Stimulated activated naive CD8-positive, alpha-beta T cell treated with anti-CD3 and anti-CD28 coated beads, Interleukin-15, Interleukin-2, amounts not matched to agents 100 U/mL and 50 U/mL, for 24 hours (primary cell): ENCODE measurements at regions not wholly inside any gene's neighbourhood (a gene's known extent, or its start where the extent isn't known, plus 50 kb on each side); places are given as distances from the start of the nearest gene placed in this dataset.

Experiments used
- ATAC-seq: fragments of 150-1000 bp; cut with Tn5 transposase; one replicate; pipeline ENCODE4 v1.10.0; 2021
- DNase-seq: peaks from one replicate; pipeline ENCODE4 v3.0.0; 2021

DNA sequence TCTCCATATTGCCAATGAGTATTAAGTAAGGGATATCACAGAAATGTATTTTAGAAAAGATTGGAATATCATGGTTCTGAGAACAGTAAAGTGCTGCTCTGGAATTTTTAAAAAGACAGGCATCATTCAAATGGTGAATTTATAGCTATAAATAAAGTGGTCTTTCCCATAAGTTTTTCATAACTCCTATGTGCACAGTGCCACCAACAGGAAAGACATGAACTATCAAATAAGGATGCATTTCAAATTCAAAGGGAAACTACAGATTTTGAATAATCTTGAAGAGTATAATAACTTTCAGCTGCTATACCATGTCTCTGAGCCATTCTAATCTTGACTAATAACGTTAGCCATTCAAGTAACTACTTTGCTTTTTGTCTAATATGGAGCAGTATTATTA is 456.8 kb upstream of the GJE1 start:
- DNase-seq (no peak), ATAC-seq (no peak)

DNA sequence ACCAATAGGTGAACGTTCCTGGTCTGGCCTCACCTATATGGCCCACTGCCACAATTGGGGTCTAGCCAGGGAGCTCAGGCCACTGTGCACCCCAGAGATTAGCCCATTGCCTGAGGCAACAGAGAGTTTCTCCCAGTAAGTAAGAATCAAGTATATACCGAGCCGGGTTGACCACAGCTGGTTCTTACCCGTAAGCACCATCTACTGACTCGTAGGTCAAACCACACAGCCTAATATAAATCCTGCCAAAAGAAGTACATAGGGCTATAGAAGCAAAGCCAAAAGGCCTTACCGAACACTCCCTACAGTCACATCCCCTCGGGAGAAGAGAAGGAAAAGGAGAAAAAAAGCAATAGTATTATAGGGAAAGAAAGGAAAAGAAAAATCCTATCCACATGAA is 463.6 kb upstream of the GJE1 start:
- DNase-seq (no peak), ATAC-seq (no peak)

DNA sequence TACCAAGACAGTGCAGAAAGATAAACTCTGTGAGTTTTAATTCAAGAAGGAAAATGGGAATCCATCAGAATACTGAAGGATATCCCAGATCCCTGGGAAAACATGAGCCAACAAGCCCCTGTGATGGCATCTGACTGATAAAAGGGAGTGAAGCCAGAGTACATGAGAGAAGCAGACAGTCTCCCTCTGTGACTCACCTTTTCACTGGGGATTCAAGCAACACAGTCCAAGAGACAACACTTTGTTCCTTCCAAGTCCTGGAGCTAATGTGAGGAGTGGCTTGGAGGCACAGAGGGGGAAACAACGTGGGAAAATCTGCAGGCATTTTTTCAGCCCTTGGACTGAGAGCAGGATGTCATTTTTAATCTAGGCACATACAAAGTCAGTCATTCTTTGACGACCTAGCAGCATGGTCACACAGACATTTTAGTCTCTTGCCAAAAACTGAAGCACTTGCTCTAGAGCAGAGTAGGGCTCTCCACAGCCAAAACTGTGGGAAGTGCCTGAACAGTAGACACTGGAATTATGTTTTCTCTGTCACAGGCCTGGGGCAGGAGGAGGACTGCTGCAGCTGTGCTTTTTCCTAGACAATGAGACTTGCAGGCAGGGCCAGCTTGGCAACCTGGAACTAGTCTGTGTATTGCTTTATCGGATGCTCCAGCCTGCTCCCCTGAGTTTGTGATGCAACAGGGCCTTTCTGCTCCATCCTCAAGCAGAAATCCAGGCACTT is 465.0 kb upstream of the GJE1 start:
- ATAC-seq: no peak
- no peak for DNase-seq

DNA sequence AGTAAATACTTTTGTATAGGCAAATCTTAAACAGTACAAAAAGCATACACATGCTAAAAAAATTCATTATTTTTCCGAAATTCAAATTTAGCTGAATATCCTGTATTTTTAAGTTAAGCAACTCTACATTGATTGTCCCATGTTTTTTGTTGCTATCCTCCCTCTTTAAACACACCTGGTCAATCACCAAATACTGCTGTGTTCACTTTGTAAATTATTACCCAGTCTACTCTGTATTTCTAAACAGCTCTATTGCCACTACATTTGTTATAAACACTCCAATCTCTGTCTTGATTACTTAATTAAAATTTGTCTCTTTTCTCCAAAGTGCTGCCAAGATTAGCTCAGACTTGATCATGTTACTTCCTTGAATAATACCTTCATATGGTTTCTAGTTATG is 466.5 kb upstream of the GJE1 start:
- no peak for ATAC-seq
- DNase-seq: no peak

DNA sequence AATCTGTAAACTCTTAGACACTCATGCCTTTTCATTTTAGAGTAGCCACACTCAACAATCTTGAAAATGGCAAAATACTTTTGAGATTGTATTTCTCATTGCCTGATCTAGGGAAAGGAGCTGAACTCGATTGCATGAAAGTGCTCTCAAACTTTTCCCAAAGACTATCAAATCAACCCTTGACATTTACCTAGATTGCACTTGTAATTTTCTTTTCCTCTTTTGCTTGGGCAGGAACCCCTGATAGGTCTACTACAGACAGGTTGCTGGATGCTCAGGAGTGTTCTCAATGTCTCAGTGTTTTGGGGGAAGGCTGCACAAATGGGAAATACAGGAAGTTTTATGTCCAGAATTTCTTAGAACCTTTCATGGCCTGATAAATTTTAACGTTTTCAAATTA is 468.0 kb upstream of the GJE1 start:
- ATAC-seq (no peak), DNase-seq (no peak)

DNA sequence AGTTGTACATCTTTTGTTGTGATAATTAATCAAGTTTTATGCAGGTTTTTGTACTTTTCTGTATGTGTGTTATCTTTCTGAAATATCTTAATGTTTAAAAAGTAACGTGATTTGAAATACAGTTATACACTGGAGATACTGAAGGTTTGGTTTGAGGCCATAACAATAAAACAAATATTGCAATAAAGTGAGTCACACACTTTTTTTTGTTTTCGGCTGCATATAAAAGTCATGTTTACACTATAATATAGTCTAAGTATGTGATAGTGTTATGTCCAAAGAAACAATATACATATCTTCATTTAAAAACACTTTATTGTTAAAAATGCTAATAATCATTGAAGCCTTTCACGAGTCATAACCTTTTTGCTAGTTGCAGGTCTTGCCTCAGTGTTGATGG is 473.1 kb upstream of the GJE1 start:
- ATAC-seq (no peak), DNase-seq (no peak)

DNA sequence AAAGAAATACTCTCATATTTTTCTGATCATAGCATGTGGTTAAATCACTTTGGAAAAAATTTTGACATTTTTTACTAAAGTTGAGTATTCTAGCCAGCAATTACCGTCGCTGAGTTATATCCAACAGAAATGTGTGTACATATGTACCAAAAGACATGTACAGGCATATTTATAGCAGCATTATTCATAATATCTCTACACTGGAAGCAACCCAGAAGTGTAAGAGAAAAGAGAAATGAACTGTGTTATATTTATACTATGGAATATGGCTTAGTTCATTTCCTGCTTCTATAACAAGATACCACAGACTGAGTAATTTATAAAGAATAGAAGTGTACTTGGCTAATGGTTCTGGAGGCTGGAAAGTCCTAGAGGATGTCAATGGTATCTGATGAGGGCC is 474.0 kb upstream of the GJE1 start:
- DNase-seq (no peak), ATAC-seq (no peak)

DNA sequence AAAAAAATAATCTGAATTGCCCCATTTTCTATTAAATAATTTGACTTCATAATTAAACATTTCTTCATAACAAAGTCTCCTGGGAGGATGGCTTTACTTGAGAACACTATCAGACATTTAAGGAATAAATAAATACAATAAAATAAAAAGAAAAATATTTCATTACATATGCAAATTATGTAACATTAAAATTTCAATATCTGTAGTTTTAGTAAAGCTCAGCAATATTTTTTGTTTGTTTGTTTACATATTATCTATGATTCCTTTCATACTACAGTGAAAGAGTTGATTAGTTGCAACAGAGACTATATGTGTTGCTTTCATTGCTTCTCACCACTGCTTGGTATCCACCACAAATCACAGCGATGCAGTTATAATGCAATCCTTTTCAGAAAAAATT is 474.9 kb upstream of the GJE1 start:
- DNase-seq (no peak), ATAC-seq (no peak)

DNA sequence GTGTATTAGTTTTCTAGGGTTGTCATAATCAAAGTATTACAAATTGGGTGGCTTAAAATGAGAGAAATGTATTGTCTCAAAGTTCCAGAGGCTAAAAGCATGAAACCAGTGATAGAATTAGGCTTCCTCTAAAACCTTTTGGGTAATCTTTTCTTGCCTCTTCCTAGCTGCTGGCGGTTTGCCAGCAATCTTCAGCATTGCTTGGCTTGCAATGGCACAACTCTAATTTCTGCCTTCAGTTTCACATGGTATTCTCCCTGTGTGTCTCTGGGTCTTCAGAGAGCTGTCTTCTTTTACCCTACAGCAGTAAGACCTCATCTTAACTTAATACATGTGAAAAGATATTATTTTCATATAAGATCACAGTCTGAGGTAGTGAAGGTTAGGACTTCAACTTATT is 479.1 kb upstream of the GJE1 start:
- DNase-seq (no peak), ATAC-seq (no peak)

DNA sequence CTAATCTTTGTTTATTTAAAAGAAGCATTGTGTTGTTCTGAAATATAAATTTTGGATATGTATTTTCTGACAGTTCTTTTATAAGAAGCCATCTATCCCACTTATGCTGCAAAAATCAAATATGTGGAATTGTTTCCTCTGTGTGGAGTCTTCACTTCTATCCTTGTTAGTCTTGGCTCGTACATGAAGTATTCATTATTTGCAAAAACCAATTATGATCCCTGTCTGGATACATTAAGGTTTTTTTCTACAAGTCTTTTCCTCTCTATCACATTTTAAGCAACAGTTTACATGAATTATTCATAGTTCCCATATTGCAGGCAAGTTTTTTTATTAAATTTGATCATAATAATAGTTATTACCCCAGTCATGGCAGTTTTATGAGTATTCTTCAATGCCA is 490.8 kb upstream of the GJE1 start:
- no peak for DNase-seq
- ATAC-seq: no peak

DNA sequence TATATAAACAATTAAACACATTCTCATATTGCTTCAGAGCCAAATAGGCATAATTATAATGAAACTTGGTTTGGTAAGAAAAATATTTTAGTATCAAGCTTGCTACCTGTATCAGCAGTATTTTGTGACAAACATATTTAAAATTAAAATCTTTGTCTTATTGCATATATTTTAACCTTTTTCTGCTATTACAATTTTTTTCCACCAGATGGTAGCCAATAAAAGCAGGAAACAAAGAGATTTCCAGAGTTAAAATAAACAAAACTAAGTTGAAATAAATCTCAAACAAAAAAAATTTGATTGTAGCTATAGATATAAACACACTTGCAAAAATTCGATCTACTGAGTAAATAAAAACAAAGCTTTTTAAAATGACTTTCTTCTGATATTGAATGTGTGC is 491.3 kb upstream of the GJE1 start:
- DNase-seq: no peak
- ATAC-seq: no peak

DNA sequence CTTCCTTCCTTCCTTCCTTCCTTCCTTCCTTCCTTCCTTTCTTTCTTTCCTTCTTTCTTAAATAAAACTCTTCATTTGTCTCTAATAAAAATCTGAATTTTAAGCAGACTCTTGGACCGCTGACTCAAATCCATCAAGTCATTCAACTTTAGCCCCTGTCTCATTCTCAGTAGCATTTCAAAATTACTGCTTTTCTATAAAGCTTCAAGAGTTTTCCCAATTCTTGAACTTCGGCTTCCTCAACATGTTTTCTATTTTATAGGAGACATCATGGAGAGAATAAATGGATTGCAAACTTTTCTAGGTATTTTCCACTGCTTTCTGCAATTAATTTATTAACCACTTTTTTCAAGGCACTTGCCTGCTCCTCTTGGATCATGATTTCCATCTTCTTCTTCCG is 497.1 kb upstream of the GJE1 start:
- ATAC-seq (no peak), DNase-seq (no peak)

DNA sequence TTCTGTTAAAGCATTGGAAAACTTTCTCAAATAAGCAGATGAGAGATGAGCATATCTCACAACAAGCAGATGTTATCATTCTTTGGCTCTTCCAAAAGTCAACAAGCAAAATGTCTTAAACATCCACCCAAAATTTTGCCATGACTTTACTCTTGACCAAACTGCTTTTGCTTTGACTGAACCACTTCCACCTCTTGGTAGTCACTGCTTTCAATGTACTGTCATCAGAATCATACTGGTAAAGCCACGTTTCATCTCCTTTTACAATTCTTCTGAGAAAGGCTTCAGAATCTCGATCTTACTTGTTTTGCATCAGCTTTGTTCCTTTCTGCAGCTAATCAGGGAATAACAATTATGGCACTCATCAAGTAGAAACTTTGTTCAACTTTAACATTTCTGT is 498.5 kb upstream of the GJE1 start:
- DNase-seq (no peak), ATAC-seq (no peak)

DNA sequence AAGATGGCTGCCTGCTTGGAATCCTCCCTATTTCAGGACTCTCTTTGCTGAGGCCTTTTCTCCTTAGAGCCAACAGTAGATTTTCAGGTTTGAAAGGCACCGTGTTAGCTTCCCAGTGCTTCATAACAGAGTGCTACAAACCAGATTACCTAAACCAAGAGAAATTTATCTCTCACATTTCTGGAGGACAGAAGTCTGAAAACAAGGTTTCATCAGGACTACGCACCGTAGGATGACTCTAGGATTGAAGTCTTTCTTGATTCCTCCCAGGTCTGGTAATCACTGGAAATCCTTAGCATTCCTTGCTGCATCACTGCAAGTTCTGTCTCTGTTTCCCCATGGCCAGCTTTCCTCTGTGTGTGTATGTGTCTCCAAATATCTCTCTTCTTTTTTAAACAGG is 508.4 kb upstream of the GJE1 start:
- no peak for DNase-seq
- no peak for ATAC-seq

DNA sequence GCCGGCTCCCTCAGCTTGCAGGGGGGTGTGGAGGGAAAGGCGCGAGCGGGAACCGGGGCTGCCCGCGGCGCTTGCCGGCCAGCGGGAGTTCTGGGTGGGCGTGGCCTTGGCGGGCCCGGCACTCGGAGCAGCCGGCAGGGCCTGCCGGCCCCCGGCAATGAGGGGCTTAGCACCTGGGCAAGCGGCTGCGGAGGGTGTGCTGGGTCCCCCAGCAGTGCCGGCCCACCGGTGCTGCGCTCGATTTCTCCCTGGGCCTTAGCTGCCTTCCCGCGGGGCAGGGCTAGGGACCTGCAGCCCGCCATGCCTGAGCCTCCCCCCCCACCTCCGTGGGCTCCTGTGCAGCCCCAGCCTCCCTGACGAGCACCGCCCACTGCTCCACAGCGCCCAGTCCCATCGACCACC is 514.5 kb upstream of the GJE1 start:
- DNase-seq: no peak
- ATAC-seq: no peak

DNA sequence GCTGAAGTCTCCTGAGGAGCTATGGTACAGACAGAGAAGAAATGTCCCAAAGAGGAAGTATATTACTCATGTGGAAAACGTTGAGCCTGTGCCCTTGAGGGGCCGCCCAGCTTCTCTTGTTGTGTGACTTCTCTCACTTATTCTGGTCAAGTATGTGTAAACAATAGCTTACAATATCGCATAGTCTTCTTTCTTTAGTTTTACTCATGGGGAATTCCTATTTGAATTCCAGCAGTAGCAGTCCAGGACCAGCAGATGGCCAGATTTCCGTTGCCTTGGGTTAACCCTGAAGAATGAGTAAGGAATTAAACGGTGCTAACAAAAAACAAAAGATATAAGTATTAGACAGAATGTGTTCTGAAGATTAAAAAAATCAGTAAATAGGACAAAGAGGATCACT is 522.0 kb upstream of the GJE1 start:
- ATAC-seq (no peak), DNase-seq (no peak)

DNA sequence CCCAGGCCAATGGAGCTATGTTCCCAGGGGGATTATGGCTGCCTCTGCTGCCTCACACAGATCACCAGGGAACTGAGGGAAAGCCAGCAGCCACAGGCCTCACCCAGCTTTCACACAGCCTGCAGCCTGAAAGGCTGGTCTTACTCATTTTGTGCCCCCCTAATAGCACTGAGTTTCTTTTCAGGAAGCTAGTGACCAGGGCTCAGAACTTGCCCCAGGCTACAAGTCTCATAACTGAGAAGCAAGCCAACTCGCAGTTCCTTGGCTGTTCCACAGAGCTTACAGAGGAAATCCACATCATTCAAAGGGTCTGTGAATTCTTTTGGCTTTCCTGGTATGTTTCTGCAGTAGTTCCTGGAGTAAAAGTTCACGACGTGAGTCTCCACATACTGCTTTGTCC is 524.8 kb upstream of the GJE1 start:
- no peak for ATAC-seq
- no peak for DNase-seq

DNA sequence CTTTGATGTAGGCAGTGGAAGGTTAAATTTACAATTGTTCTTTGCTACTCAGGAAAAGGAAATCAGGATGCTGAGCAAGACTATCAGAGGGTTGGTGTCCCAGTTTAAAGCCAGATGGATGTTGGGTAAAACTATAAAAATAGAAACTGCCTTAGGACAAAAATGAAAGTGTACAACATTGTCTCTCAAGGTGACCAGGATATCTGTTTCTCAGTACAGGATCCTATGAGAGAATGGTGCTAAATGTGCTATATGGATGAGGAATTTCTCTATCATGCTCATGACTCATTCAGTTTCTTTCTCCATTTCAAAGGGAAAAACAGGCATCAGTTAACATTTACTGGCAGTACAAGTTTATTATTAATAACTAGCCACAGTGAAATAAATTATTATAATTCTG is 534.2 kb upstream of the GJE1 start:
- ATAC-seq: no peak

DNA sequence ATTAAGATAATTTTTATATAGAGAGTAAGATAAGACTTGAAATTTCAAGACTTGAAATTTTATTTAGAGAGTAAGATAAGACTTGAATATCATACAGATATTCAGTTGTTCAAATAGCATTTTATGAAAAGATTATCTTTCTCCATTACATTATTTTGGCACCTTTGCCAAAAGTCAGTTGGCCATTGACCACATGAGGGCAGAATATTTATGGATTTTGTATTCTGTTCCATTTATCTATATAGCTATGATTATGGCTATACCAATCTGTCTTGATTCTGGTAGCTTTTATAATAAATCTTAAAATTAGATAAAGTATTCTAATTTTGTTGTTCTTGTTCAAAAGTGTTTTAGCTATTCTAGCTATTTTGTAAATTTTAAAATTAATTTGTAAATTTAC is 537.9 kb upstream of the GJE1 start:
- DNase-seq (no peak), ATAC-seq (no peak)

More for the DNA sequence above, 534.2 kb upstream of the GJE1 start:
- no peak for DNase-seq

DNA sequence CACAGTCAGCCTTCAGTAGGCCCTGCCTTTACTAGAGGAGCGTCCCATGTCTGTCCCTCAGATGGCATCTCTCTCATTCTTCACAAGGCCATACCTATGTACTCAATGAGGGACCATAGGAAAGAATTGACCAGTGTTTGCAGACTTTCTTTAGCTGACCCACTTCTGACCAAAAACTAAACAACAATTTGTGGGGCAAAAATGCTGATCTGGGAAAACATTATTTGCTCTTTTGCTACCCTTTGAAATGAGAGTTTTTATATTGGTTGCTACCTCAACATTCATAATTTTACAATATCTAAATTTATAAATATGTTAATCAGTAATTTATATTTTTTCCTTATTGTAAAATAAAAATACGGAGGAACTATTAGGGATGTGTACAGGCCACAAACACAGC is 539.4 kb upstream of the GJE1 start:
- no peak for ATAC-seq

DNA sequence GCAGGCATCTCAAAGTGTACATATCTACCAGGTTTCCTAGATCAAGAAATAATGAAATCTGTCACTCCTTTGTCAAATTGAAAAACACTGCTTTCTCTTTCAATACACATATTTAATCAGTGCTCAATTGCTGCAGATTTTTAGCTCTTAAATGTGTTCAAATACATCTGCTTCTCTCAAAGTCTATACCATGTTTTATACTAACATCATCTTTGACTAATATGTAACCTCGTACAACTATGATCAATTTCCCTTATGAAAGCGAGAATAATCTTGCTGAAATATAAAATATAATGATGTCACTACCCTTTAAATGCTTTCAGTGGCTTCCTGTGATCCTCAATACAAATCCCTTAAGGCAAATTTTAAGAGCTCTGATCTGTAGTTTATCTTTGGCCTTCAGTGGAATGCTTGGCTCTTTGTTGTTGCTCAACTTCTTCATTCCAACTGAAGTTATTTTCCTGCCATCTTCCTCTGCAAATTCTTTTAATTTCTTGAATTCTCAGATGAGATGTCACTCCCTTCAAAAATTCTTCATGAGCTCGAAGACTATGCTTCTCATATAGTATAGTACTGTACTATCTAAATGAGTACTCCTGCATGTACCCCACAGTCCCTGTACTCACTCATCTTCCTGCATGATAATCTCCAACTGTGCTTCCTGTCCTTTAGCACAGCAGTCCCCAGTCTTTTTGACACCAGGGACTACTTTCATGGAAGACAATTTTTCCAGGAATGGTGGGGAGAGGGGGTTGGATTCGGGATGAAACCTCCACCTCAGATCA is 545.1 kb upstream of the GJE1 start:
- no peak for DNase-seq
- no peak for ATAC-seq

More for the DNA sequence above, 539.4 kb upstream of the GJE1 start:
- DNase-seq: no peak

DNA sequence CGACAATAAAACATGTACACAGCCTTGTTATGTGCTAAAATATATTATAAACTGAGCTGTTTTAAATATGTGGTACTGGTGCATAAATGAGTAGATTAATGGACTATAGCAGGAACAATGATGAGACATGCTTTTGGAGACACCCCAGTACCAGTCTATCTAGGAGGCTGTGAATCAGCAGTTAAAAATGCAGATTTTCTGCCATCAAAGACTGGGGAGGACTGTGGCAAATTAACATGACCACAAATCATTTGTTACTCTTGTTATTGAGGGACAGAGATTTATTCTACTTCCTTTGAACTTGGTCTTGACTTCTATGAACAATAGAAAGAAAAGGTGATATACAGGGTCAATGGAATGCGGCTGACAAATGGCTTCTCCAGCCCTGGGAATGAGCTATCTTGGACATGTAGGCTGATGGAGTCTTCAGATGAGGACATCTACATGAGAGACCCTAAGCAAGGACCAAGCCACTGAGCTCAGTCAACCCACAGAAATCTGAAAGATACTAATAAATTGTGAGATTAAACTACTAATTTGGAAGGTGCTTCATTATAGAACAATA is 551.7 kb upstream of the GJE1 start:
- DNase-seq (no peak), ATAC-seq (no peak)

DNA sequence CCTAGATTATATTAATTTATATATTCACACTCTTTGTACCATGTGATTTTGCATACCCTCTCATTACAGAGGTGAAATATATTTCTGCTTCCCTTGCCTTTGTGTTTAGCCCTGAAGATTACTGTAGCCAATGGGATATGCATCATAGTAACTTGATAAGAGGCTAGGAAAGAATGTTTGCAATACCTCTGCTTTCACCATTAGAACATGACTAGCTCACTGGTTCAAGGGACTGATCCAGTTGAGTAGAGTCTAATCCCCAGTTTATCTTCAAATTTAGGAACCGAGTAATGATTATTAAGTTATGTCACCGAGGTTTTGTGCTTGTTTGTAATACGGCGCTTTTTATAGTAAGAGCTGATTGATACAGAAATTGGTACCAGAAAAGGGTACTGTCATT is 552.6 kb upstream of the GJE1 start:
- ATAC-seq (no peak), DNase-seq (no peak)

DNA sequence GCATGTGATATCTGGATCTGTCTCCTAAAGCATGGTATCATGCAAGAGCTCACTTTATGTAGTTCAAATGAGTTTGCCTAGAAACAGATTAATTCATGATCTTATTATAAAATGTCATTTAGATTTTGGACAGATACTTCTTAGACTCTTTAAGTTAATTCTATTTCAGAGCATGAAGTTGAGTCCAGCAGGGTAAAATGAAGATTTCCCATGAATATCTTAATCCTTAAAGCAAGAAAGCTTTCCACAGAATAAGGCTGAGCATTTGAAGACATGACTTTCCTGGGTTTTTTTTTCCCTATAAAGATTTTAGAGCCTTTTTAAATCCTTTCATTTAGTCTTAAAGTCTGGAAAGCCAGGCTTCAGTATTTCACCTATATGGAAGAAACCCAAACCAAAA is 556.0 kb upstream of the GJE1 start:
- ATAC-seq: no peak
- DNase-seq: no peak
